ENCODE measurements at regions not wholly inside any gene's neighbourhood (a gene's known extent, or its start where the extent isn't known, plus 50 kb on each side); places are given as distances from the start of the nearest gene placed in this dataset.

GRCh38 chr9:102779356-102779755 is 215.8 kb upstream of the CYLC2 start:
- TF ChIP-seq TCF12 (IDR thresholded peaks at IDR 0.05; ENCODE audit: low read depth) (no peak), CREB1 (IDR thresholded peaks at IDR 0.05; ENCODE audit: low read depth) (no peak)

- TF ChIP-seq RAD21 (IDR thresholded peaks at IDR 0.05; ENCODE audit: low read depth) (no peak), EP300 (IDR thresholded peaks at IDR 0.05; ENCODE audit: borderline replicate concordance) (no peak), NFIC (IDR thresholded peaks at IDR 0.05) (no peak), CEBPB (IDR thresholded peaks at IDR 0.05) (no peak), TAF1 (IDR thresholded peaks at IDR 0.05; ENCODE audit: low read depth) (no peak), TEAD4 (IDR thresholded peaks at IDR 0.05) (no peak), FOXM1 (IDR thresholded peaks at IDR 0.05; ENCODE audit: borderline replicate concordance, low read depth) (no peak), EGR1 (IDR thresholded peaks at IDR 0.05) (no peak), USF1 (IDR thresholded peaks at IDR 0.05) (no peak), YY1 (IDR thresholded peaks at IDR 0.05; ENCODE audit: low read depth) (no peak), REST (IDR thresholded peaks at IDR 0.05; ENCODE audit: low read depth) (no peak), MAX (IDR thresholded peaks at IDR 0.05) (no peak), ZBTB7A (IDR thresholded peaks at IDR 0.05; ENCODE audit: low read depth) (no peak), CREB1 (IDR thresholded peaks at IDR 0.05; ENCODE audit: low read depth) (no peak), TCF12 (IDR thresholded peaks at IDR 0.05; ENCODE audit: low read depth) (no peak)
These were observed 216.4 kb upstream of the CYLC2 start for GRCh38 chr9:102778746-102779145.

- TF ChIP-seq NFIC (IDR thresholded peaks at IDR 0.05) = no peak
- no peak for TF ChIP-seq YY1 (IDR thresholded peaks at IDR 0.05; ENCODE audit: low read depth)
- no peak for TF ChIP-seq FOXM1 (IDR thresholded peaks at IDR 0.05; ENCODE audit: borderline replicate concordance, low read depth)
- no peak for TF ChIP-seq USF1 (IDR thresholded peaks at IDR 0.05)
- no peak for TF ChIP-seq ZBTB7A (IDR thresholded peaks at IDR 0.05; ENCODE audit: low read depth)
- TF ChIP-seq MAX (IDR thresholded peaks at IDR 0.05) = no peak
- no peak for TF ChIP-seq CEBPB (IDR thresholded peaks at IDR 0.05)
- TF ChIP-seq TAF1 (IDR thresholded peaks at IDR 0.05; ENCODE audit: low read depth) = no peak
- no peak for TF ChIP-seq CREB1 (IDR thresholded peaks at IDR 0.05; ENCODE audit: low read depth)
- no peak for TF ChIP-seq TEAD4 (IDR thresholded peaks at IDR 0.05)
- no peak for TF ChIP-seq REST (IDR thresholded peaks at IDR 0.05; ENCODE audit: low read depth)
These were observed 224.4 kb upstream of the CYLC2 start for GRCh38 chr9:102770704-102771103.

GRCh38 chr9:102769307-102769706 is 225.8 kb upstream of the CYLC2 start:
- TF ChIP-seq MAX (IDR thresholded peaks at IDR 0.05) (no peak), CREB1 (IDR thresholded peaks at IDR 0.05; ENCODE audit: low read depth) (no peak), EP300 (IDR thresholded peaks at IDR 0.05; ENCODE audit: borderline replicate concordance) (no peak), TCF12 (IDR thresholded peaks at IDR 0.05; ENCODE audit: low read depth) (no peak)

- TF ChIP-seq ZBTB7A (IDR thresholded peaks at IDR 0.05; ENCODE audit: low read depth) (no peak), CEBPB (IDR thresholded peaks at IDR 0.05) (no peak), RAD21 (IDR thresholded peaks at IDR 0.05; ENCODE audit: low read depth) (no peak), FOXM1 (IDR thresholded peaks at IDR 0.05; ENCODE audit: borderline replicate concordance, low read depth) (no peak), TEAD4 (IDR thresholded peaks at IDR 0.05) (no peak), NFIC (IDR thresholded peaks at IDR 0.05) (no peak), EP300 (IDR thresholded peaks at IDR 0.05; ENCODE audit: borderline replicate concordance) (no peak), REST (IDR thresholded peaks at IDR 0.05; ENCODE audit: low read depth) (no peak), TAF1 (IDR thresholded peaks at IDR 0.05; ENCODE audit: low read depth) (no peak), EGR1 (IDR thresholded peaks at IDR 0.05) (no peak), MAX (IDR thresholded peaks at IDR 0.05) (no peak), TCF12 (IDR thresholded peaks at IDR 0.05; ENCODE audit: low read depth) (no peak), USF1 (IDR thresholded peaks at IDR 0.05) (no peak), YY1 (IDR thresholded peaks at IDR 0.05; ENCODE audit: low read depth) (no peak), CREB1 (IDR thresholded peaks at IDR 0.05; ENCODE audit: low read depth) (no peak)
These were observed 227.1 kb upstream of the CYLC2 start for GRCh38 chr9:102768002-102768401.

Measured in Ishikawa (cell line).